ENCODE measurements at regions not wholly inside any gene's neighbourhood (a gene's known extent, or its start where the extent isn't known, plus 50 kb on each side); places are given as distances from the start of the nearest gene placed in this dataset.
"Not testable (repeated sequence)": the region's sequence is repeated elsewhere in the genome, so short reads cannot be mapped to it uniquely, and the experiment has no call there.

GRCh38 chr10:78338717-78339116 lies 305.1 kb downstream of the RPS24 start:
- Histone ChIP-seq H3K4me3 (no peak overlapping the region), H3K9me3 (no peaks in the 10 kb centered on the region), H3K27me3 (no peaks in the 10 kb centered on the region), H3K4me1 (no peaks in the 10 kb centered on the region), H3K27ac (no peak overlapping the region), H3K36me3 (no peaks in the 10 kb centered on the region)
- 93% methylated on average over 4 of the region's 4 CpGs for WGBS
- TF ChIP-seq EP300 (IDR thresholded peaks at IDR 0.05): no peak
- TF ChIP-seq, protein P1, sequence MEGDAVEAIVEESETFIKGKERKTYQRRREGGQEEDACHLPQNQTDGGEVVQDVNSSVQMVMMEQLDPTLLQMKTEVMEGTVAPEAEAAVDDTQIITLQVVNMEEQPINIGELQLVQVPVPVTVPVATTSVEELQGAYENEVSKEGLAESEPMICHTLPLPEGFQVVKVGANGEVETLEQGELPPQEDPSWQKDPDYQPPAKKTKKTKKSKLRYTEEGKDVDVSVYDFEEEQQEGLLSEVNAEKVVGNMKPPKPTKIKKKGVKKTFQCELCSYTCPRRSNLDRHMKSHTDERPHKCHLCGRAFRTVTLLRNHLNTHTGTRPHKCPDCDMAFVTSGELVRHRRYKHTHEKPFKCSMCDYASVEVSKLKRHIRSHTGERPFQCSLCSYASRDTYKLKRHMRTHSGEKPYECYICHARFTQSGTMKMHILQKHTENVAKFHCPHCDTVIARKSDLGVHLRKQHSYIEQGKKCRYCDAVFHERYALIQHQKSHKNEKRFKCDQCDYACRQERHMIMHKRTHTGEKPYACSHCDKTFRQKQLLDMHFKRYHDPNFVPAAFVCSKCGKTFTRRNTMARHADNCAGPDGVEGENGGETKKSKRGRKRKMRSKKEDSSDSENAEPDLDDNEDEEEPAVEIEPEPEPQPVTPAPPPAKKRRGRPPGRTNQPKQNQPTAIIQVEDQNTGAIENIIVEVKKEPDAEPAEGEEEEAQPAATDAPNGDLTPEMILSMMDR (IDR thresholded peaks at IDR 0.05): no peak
- no peak for TF ChIP-seq POLR2A (IDR thresholded peaks at IDR 0.05)
- TF ChIP-seq POLR2AphosphoS5 (IDR thresholded peaks at IDR 0.05): no peak
- DNase-seq (ENCODE audit: low spot score in 2 of 2): peak; percentile 9 to 47

DNA sequence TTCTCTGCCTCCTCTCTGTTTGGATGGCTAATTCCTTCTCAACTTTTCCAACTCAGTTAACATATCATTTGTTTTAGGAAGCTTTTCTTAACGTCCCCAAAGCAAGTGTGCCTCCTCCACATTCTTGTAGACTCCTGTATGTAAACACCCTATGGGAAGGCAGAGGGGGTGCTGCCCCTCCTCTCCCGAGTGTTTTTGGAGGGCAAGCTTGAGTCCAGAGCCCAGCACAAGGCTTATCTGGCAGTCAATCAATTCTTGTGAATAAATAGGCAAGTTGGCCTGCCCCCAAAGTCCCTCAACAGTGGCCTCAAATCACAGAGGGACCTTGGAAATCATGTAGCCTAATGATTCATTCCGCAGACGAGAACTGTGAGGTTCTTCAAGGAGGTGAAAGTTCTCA lies 305.6 kb downstream of the RPS24 start:
- Histone ChIP-seq H3K27ac (no peak overlapping the region), H3K4me3 (no peak overlapping the region), H3K27me3 (no peaks in the 10 kb centered on the region), H3K4me1 (no peaks in the 10 kb centered on the region), H3K9me3 (no peaks in the 10 kb centered on the region), H3K36me3 (no peaks in the 10 kb centered on the region)
- no peak for TF ChIP-seq EP300 (IDR thresholded peaks at IDR 0.05)
- no peak for TF ChIP-seq POLR2AphosphoS5 (IDR thresholded peaks at IDR 0.05)
- TF ChIP-seq, protein P1 (IDR thresholded peaks at IDR 0.05): no peak
- TF ChIP-seq POLR2A (IDR thresholded peaks at IDR 0.05): no peak
- WGBS: 40% methylated on average over 4 of the region's 4 CpGs
- DNase-seq (ENCODE audit: low spot score in 2 of 2): peak; percentile 34 to 47

GRCh38 chr10:78341953-78342614 lies 308.4 kb downstream of the RPS24 start:
- peak; percentile 39 to 64 for DNase-seq (ENCODE audit: low spot score in 2 of 2)
- 93% methylated on average over 8 of the region's 8 CpGs for WGBS

DNA sequence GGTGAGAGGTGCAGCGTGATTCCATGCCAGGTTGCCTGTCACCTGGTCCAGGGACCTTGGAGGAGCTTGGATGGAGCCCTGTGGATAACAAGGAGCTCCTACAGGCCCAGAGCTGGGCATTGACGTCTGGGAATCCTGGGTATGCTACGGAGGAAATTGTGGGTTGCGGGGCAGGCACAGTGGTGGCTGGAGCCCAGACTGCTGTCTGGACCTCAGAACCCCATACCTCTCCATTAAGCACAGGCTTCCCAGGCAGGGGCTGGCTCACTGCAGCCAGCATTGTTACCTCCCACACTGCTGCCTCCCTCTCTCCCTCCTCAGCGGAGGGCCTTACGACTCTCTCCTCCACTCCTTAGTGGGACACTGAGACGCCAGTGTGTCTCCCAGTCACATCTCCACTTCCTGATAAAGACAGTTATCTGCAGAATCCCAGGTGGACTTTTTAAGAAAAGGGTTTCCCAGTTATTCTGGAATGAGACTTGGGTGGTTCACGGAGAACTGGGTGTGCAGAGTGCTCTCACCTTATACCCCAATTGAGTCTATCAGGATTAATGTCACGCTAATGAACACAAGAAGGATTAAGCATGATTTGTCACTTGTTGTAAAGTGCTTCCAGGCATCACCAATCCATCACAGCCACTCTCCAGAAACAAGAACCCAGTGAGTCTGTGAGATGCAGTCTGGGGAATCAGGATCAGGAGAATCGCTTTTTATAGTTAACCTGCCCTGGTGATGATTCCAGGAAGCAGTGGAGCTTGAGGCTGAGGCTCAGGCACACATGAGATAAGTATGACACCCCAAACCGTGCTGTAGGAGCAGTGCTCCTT lies 309.4 kb downstream of the RPS24 start:
- H3K4me3 ChIP-seq: no peak overlapping the region
- H3K27me3 ChIP-seq: no peaks in the 10 kb centered on the region
- peak; percentile 29 to 65 for DNase-seq (ENCODE audit: low spot score in 2 of 2)
- H3K36me3 ChIP-seq: no peaks in the 10 kb centered on the region
- H3K9me3 ChIP-seq: no peaks in the 10 kb centered on the region
- WGBS: 77% methylated on average over 10 of the region's 11 CpGs
- H3K4me1 ChIP-seq: no peaks in the 10 kb centered on the region
- no peak overlapping the region for H3K27ac ChIP-seq
- no peak for TF ChIP-seq EP300 (IDR thresholded peaks at IDR 0.05)
- TF ChIP-seq, protein P1 (IDR thresholded peaks at IDR 0.05): no peak
- no peak for TF ChIP-seq POLR2A (IDR thresholded peaks at IDR 0.05)
- no peak for TF ChIP-seq POLR2AphosphoS5 (IDR thresholded peaks at IDR 0.05)

More at GRCh38 chr10:78341953-78342614, 308.4 kb downstream of the RPS24 start:
- TF ChIP-seq POLR2AphosphoS5 (IDR thresholded peaks at IDR 0.05) (no peak), POLR2A (IDR thresholded peaks at IDR 0.05) (no peak), EP300 (IDR thresholded peaks at IDR 0.05) (no peak)
- TF ChIP-seq, protein P1 (IDR thresholded peaks at IDR 0.05): no peak
- Histone ChIP-seq H3K4me1 (no peaks in the 10 kb centered on the region), H3K27ac (no peak overlapping the region), H3K9me3 (no peaks in the 10 kb centered on the region), H3K4me3 (no peak overlapping the region), H3K36me3 (no peaks in the 10 kb centered on the region), H3K27me3 (no peaks in the 10 kb centered on the region)

- not testable (repeated sequence) for H3K4me3 ChIP-seq, H3K36me3 ChIP-seq, H3K27me3 ChIP-seq, H3K4me1 ChIP-seq, H3K27ac ChIP-seq, H3K9me3 ChIP-seq
- 77% methylated on average over 8 of the region's 8 CpGs for WGBS
- peak; percentile 4 for DNase-seq (ENCODE audit: low spot score in 2 of 2)
Observed at GRCh38 chr10:78344257-78344656, 310.6 kb downstream of the RPS24 start.

DNA sequence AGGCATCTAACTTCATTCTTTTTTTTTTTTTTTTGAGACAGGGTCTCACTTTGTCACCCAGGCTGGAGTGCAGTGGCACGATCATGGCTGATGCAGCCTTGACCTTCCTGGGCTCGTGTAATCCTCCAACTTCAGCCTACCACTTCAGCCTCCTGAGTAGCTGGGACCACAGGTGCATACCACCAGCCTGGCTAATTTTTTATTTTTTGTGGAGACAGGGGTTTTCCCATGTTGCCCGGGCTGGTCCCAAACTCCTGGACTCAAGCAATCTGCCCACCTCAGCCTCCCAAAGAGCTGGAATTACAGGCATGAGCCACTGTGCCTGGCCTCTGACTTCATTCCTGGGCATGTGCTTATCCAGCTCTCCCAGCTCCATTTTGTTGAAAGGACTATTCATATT lies 311.9 kb downstream of the RPS24 start:
- H3K4me1 ChIP-seq, H3K27me3 ChIP-seq, H3K36me3 ChIP-seq, H3K27ac ChIP-seq, H3K4me3 ChIP-seq, H3K9me3 ChIP-seq: not testable (repeated sequence)
- 90% methylated on average over 3 of the region's 3 CpGs for WGBS
- peak; percentile 4 to 21 for DNase-seq (ENCODE audit: low spot score in 2 of 2)

Data from suprapubic skin (tissue), 4 donors.